GM19467 (cell line): ENCODE measurements at regions not wholly inside any gene's neighbourhood (a gene's known extent, or its start where the extent isn't known, plus 50 kb on each side); places are given as distances from the start of the nearest gene placed in this dataset.
A peak's percentile ranks its signal among the peaks of the same experiment; 100 is the strongest.
"Not testable (repeated sequence)": the region's sequence is repeated elsewhere in the genome, so short reads cannot be mapped to it uniquely, and the experiment has no call there.

ENCODE experiments used
- ATAC-seq: cut with Tn5 transposase; IDR thresholded peaks from one replicate; pipeline ENCODE4 v1.9.1; 2021; ENCODE audit warnings: mild to moderate bottlenecking, moderate library complexity; ENCODE audit not compliant: unreplicated experiment

- no peak for ATAC-seq
Measured at GRCh38 chr10:63901881-63902280, 380.7 kb downstream of the REEP3 start.

- ATAC-seq: no peak
Measured at GRCh38 chr10:63910806-63911205, 389.6 kb downstream of the REEP3 start.

GRCh38 chr10:63915240-63915639 lies 394.0 kb downstream of the REEP3 start:
- ATAC-seq: no peak

GRCh38 chr10:63917363-63917762 lies 396.2 kb downstream of the REEP3 start:
- ATAC-seq: no peak

GRCh38 chr10:63919575-63920279 lies 398.5 kb downstream of the REEP3 start:
- no peak for ATAC-seq

GRCh38 chr10:63920926-63921325 lies 399.7 kb downstream of the REEP3 start:
- no peak for ATAC-seq

GRCh38 chr10:63921908-63922467 lies 400.8 kb downstream of the REEP3 start:
- ATAC-seq: no peak

- no peak for ATAC-seq
Measured at GRCh38 chr10:63922468-63923284, 401.5 kb downstream of the REEP3 start.

GRCh38 chr10:63929831-63930467 lies 408.7 kb downstream of the REEP3 start:
- no peak for ATAC-seq

GRCh38 chr10:63930584-63930983 lies 409.4 kb downstream of the REEP3 start:
- no peak for ATAC-seq

- ATAC-seq: no peak
Measured at GRCh38 chr10:63935705-63936104, 414.5 kb downstream of the REEP3 start.

GRCh38 chr10:63940277-63940922 lies 419.2 kb downstream of the REEP3 start:
- no peak for ATAC-seq

- ATAC-seq: no peak
Measured at GRCh38 chr10:63964406-63964805, 443.2 kb downstream of the REEP3 start.

- no peak for ATAC-seq
Measured at GRCh38 chr10:63965846-63966245, 444.6 kb downstream of the REEP3 start.

GRCh38 chr10:63972949-63973827 lies 452.0 kb downstream of the REEP3 start:
- ATAC-seq: no peak

- ATAC-seq: peak; percentile 97
Measured at GRCh38 chr10:63976538-63976937, 455.3 kb downstream of the REEP3 start.

GRCh38 chr10:63977329-63977923 lies 456.2 kb downstream of the REEP3 start:
- no peak for ATAC-seq

GRCh38 chr10:63980870-63981269 lies 459.7 kb downstream of the REEP3 start:
- not testable (repeated sequence) for ATAC-seq

- not testable (repeated sequence) for ATAC-seq
Measured at GRCh38 chr10:63984061-63984460, 462.9 kb downstream of the REEP3 start.

- ATAC-seq: no peak
Measured at GRCh38 chr10:63986536-63986935, 465.3 kb downstream of the REEP3 start.
